ENCODE measurements at regions not wholly inside any gene's neighbourhood (a gene's known extent, or its start where the extent isn't known, plus 50 kb on each side); places are given as distances from the start of the nearest gene placed in this dataset.

GRCh38 chr7:12788591-12788990 lies 101.2 kb downstream of the ARL4A start:
- H3K27me3 Mint-ChIP-seq (ENCODE audit: low read depth), result no peaks in the 10 kb centered on the region
- no peak for DNase-seq (ENCODE audit: low read depth, low spot score)

GRCh38 chr7:12794722-12795302 lies 107.4 kb downstream of the ARL4A start:
- Mint-ChIP-seq H3K9me3 (no peaks in the 10 kb centered on the region), H3K27me3 (ENCODE audit: low read depth) (no peaks in the 10 kb centered on the region), H3K4me3 (no peak overlapping the region), H3K36me3 (ENCODE audit: low read depth) (no peaks in the 10 kb centered on the region), H3K4me1 (no peaks in the 10 kb centered on the region), H3K27ac (ENCODE audit: unreplicated experiment) (no peak overlapping the region)
- no peak for TF ChIP-seq CTCF (conservative IDR thresholded peaks at IDR 0.05)
- no peak for DNase-seq (ENCODE audit: low read depth, low spot score)

More at GRCh38 chr7:12788591-12788990, 101.2 kb downstream of the ARL4A start:
- H3K9me3 Mint-ChIP-seq, result peaks cover 4% of the 10 kb centered on the region
- no peak overlapping the region for H3K27ac Mint-ChIP-seq (ENCODE audit: unreplicated experiment)
- no peaks in the 10 kb centered on the region for H3K36me3 Mint-ChIP-seq (ENCODE audit: low read depth)
- H3K4me1 Mint-ChIP-seq, result no peaks in the 10 kb centered on the region
- H3K4me3 Mint-ChIP-seq, result no peak overlapping the region
- TF ChIP-seq CTCF (conservative IDR thresholded peaks at IDR 0.05), result no peak

- Mint-ChIP-seq H3K27me3 (ENCODE audit: low read depth) (no peaks in the 10 kb centered on the region), H3K4me3 (no peak overlapping the region), H3K27ac (ENCODE audit: unreplicated experiment) (no peak overlapping the region), H3K36me3 (ENCODE audit: low read depth) (no peaks in the 10 kb centered on the region), H3K4me1 (no peaks in the 10 kb centered on the region), H3K9me3 (no peaks in the 10 kb centered on the region)
- no peak for TF ChIP-seq CTCF (conservative IDR thresholded peaks at IDR 0.05)
- no peak for DNase-seq (ENCODE audit: low read depth, low spot score)
Measured at GRCh38 chr7:12796397-12797127, 109.1 kb downstream of the ARL4A start.

- H3K9me3 Mint-ChIP-seq, result no peaks in the 10 kb centered on the region
- H3K4me3 Mint-ChIP-seq, result no peak overlapping the region
- H3K27me3 Mint-ChIP-seq (ENCODE audit: low read depth), result no peaks in the 10 kb centered on the region
- DNase-seq (ENCODE audit: low read depth, low spot score), result no peak
- peaks cover 4% of the 10 kb centered on the region for H3K4me1 Mint-ChIP-seq
- no peak overlapping the region for H3K27ac Mint-ChIP-seq (ENCODE audit: unreplicated experiment)
- TF ChIP-seq CTCF (conservative IDR thresholded peaks at IDR 0.05), result no peak
- H3K36me3 Mint-ChIP-seq (ENCODE audit: low read depth), result no peaks in the 10 kb centered on the region
Measured at GRCh38 chr7:12800486-12800885, 113.1 kb downstream of the ARL4A start.

GRCh38 chr7:12801107-12801506 lies 113.7 kb downstream of the ARL4A start:
- H3K27me3 Mint-ChIP-seq (ENCODE audit: low read depth), result no peaks in the 10 kb centered on the region
- H3K27ac Mint-ChIP-seq (ENCODE audit: unreplicated experiment), result no peak overlapping the region
- no peak for DNase-seq (ENCODE audit: low read depth, low spot score)
- no peaks in the 10 kb centered on the region for H3K36me3 Mint-ChIP-seq (ENCODE audit: low read depth)
- no peaks in the 10 kb centered on the region for H3K9me3 Mint-ChIP-seq
- no peak overlapping the region for H3K4me3 Mint-ChIP-seq
- TF ChIP-seq CTCF (conservative IDR thresholded peaks at IDR 0.05), result no peak
- H3K4me1 Mint-ChIP-seq, result peaks cover 10% of the 10 kb centered on the region
